H9 (cell line): ENCODE measurements at regions not wholly inside any gene's neighbourhood (a gene's known extent, or its start where the extent isn't known, plus 50 kb on each side); places are given as distances from the start of the nearest gene placed in this dataset.

Experiments used
- DNase-seq: peaks from one replicate; pipeline ENCODE4 v3.0.0-alpha.2; 2017
- H2AFZ ChIP-seq: one replicate; pipeline ENCODE4 v1.6.1; 2013; ENCODE audit warnings: mild to moderate bottlenecking, low read length, control low read depth, moderate library complexity
- H2AK5ac ChIP-seq: 2 replicates; pipeline ENCODE4 v1.6.1; 2013; ENCODE audit warnings: low read length, control low read depth, mixed read lengths; ENCODE audit not compliant: insufficient read length
- H2BK120ac ChIP-seq: one replicate; pipeline ENCODE4 v1.6.1; 2013; ENCODE audit warnings: low read depth, mild to moderate bottlenecking, low read length, control low read depth, inconsistent platforms; ENCODE audit not compliant: poor library complexity, severe bottlenecking
- H2BK12ac ChIP-seq: 2 replicates; pipeline ENCODE4 v1.6.1; 2013; ENCODE audit warnings: low read length, control low read depth, mixed read lengths, low read depth; ENCODE audit not compliant: insufficient read length
- H2BK15ac ChIP-seq: 2 replicates; pipeline ENCODE4 v1.6.1; 2013; ENCODE audit warnings: low read depth, low read length, control low read depth
- H2BK20ac ChIP-seq: one replicate; pipeline ENCODE4 v1.6.1; 2013; ENCODE audit warnings: low read depth, mild to moderate bottlenecking, low read length, control low read depth, inconsistent platforms; ENCODE audit not compliant: poor library complexity, severe bottlenecking
- H2BK5ac ChIP-seq: 2 replicates; pipeline ENCODE4 v1.6.1; 2013; ENCODE audit warnings: low read length, control low read depth, mixed read lengths; ENCODE audit not compliant: insufficient read length
- H3K14ac ChIP-seq: 2 replicates; pipeline ENCODE4 v1.6.1; 2013; ENCODE audit warnings: low read length, control low read depth; ENCODE audit not compliant: insufficient read depth
- H3K18ac ChIP-seq: 2 replicates; pipeline ENCODE4 v1.6.1; 2013; ENCODE audit warnings: low read depth, mild to moderate bottlenecking, mixed read lengths, low read length, control low read depth; ENCODE audit not compliant: insufficient read length
- H3K23ac ChIP-seq: 2 replicates; pipeline ENCODE4 v1.6.1; 2013; ENCODE audit warnings: low read length, control low read depth, mixed read lengths, low read depth; ENCODE audit not compliant: insufficient read length
- H3K23me2 ChIP-seq: 2 replicates; pipeline ENCODE4 v1.6.1; 2013; ENCODE audit warnings: low read depth, mild to moderate bottlenecking, mixed read lengths, low read length, control low read depth; ENCODE audit not compliant: insufficient read length, poor library complexity, severe bottlenecking
- H3K27ac ChIP-seq: 2 replicates; pipeline ENCODE4 v1.5.1; 2013; ENCODE audit warnings: low read length, control low read depth, mixed read lengths, low read depth; ENCODE audit not compliant: insufficient read length
- H3K27me3 ChIP-seq: 2 replicates; pipeline ENCODE4 v1.6.1; 2013; ENCODE audit warnings: low read length, control low read depth, inconsistent platforms; ENCODE audit not compliant: insufficient read depth
- H3K4ac ChIP-seq: 2 replicates; pipeline ENCODE4 v1.6.1; 2013; ENCODE audit warnings: low read depth, mild to moderate bottlenecking, control low read depth, inconsistent platforms, low read length, moderate library complexity
- H3K4me1 ChIP-seq: 2 replicates; pipeline ENCODE4 v1.6.1; 2013; ENCODE audit warnings: low read length, control low read depth, inconsistent platforms; ENCODE audit not compliant: insufficient read depth
- H3K4me2 ChIP-seq: 2 replicates; pipeline ENCODE4 v1.6.1; 2013; ENCODE audit warnings: low read length, control low read depth, mixed read lengths; ENCODE audit not compliant: insufficient read length, insufficient read depth
- H3K56ac ChIP-seq: 2 replicates; pipeline ENCODE4 v1.6.1; 2013; ENCODE audit warnings: low read depth, mild to moderate bottlenecking, mixed read lengths, low read length, control low read depth; ENCODE audit not compliant: insufficient read length
- H3K79me1 ChIP-seq: 2 replicates; pipeline ENCODE4 v1.6.1; 2013; ENCODE audit warnings: low read depth, mild to moderate bottlenecking, moderate library complexity, low read length, control low read depth, inconsistent platforms; ENCODE audit not compliant: insufficient read depth, poor library complexity, severe bottlenecking
- H3K79me2 ChIP-seq: 2 replicates; pipeline ENCODE4 v1.6.1; 2013; ENCODE audit warnings: low read length, control low read depth, inconsistent platforms; ENCODE audit not compliant: insufficient read depth
- H3K9ac ChIP-seq: 2 replicates; pipeline ENCODE4 v1.6.1; 2013; ENCODE audit warnings: low read length, control low read depth, mixed read lengths; ENCODE audit not compliant: insufficient read length; ENCODE audit errors: extremely low read depth
- H3K9me3 ChIP-seq: one replicate; pipeline ENCODE4 v1.6.1; 2013; ENCODE audit warnings: low read depth, low read length, inconsistent platforms; ENCODE audit not compliant: control insufficient read depth
- H3T11ph ChIP-seq: one replicate; pipeline ENCODE4 v1.6.1; 2013; ENCODE audit warnings: mild to moderate bottlenecking, low read length, control low read depth, inconsistent platforms
- H4K20me1 ChIP-seq: one replicate; pipeline ENCODE4 v1.6.1; 2013; ENCODE audit not compliant: control insufficient read depth, insufficient read length, insufficient read depth
- H4K5ac ChIP-seq: 2 replicates; pipeline ENCODE4 v1.6.1; 2013; ENCODE audit warnings: low read depth, mild to moderate bottlenecking, mixed read lengths, low read length, control low read depth; ENCODE audit not compliant: insufficient read length
- H4K8ac ChIP-seq: replicated peaks from 2 replicates; pipeline ENCODE4 v1.6.1; 2013; ENCODE audit warnings: low read length, control low read depth, mixed read lengths, low read depth; ENCODE audit not compliant: insufficient read length
- H4K91ac ChIP-seq: 2 replicates; pipeline ENCODE4 v1.6.1; 2013; ENCODE audit warnings: low read depth, mild to moderate bottlenecking, moderate library complexity, mixed read lengths, low read length, control low read depth; ENCODE audit not compliant: insufficient read length
- H3K27ac Mint-ChIP-seq, 3 experiments: 2 replicates in 2 of 3; 3 replicates in 1 of 3; pipeline ENCODE4 v1.8.0; 2020 to 2021; ENCODE audit warnings: mixed read lengths in 3 of 3, mild to moderate bottlenecking in 1 of 3, moderate library complexity in 1 of 3
- H3K27me3 Mint-ChIP-seq: 2 replicates; pipeline ENCODE4 v1.8.0; 2021; ENCODE audit warnings: low read depth, mild to moderate bottlenecking, moderate library complexity, mixed read lengths
- H3K36me3 Mint-ChIP-seq, 3 experiments: 2 replicates in 2 of 3; 3 replicates in 1 of 3; pipeline ENCODE4 v1.8.0; 2020 to 2021; ENCODE audit warnings: low read depth in 3 of 3, mixed read lengths in 3 of 3; ENCODE audit not compliant: insufficient read depth in 1 of 3
- H3K4me1 Mint-ChIP-seq, 2 experiments: 2 replicates each; pipeline ENCODE4 v1.8.0; 2020; ENCODE audit warnings: mixed read lengths in 2 of 2
- H3K4me3 Mint-ChIP-seq, 2 experiments: 2 replicates in 1 of 2; 3 replicates in 1 of 2; pipeline ENCODE4 v1.8.0; 2020 to 2021; ENCODE audit warnings: mild to moderate bottlenecking in 2 of 2, mixed read lengths in 2 of 2, moderate library complexity in 1 of 2
- H3K9me3 Mint-ChIP-seq, 2 experiments: 2 replicates in 1 of 2; 3 replicates in 1 of 2; pipeline ENCODE4 v1.8.0; 2020; ENCODE audit warnings: mild to moderate bottlenecking in 2 of 2, mixed read lengths in 2 of 2, moderate library complexity in 1 of 2
- TF ChIP-seq, protein P1 (sequence below): fragments of 200-600 bp; sonication (generic); conservative IDR thresholded peaks from 3 replicates; pipeline ENCODE4 v1.8.0; 2021; ENCODE audit warnings: antibody characterized with exemption, mild to moderate bottlenecking

- Histone ChIP-seq H3K4me1 (no peaks in the 10 kb centered on the region), H3K27ac (no peak overlapping the region), H2BK120ac (no peak overlapping the region), H2BK15ac (no peak overlapping the region), H4K91ac (no peak overlapping the region), H3K23me2 (no peaks in the 10 kb centered on the region), H4K8ac (no peak overlapping the region), H2BK20ac (no peak overlapping the region), H4K5ac (no peak overlapping the region), H4K20me1 (no peaks in the 10 kb centered on the region), H3K27me3 (no peaks in the 10 kb centered on the region), H2BK12ac (no peak overlapping the region), H3K23ac (no peak overlapping the region), H3K14ac (no peak overlapping the region), H3K9me3 (no peaks in the 10 kb centered on the region), H2AK5ac (no peak overlapping the region), H3K79me2 (no peaks in the 10 kb centered on the region), H3K56ac (no peak overlapping the region), H3K4me2 (no peak overlapping the region), H3T11ph (no peak overlapping the region), H3K79me1 (no peaks in the 10 kb centered on the region), H3K18ac (no peak overlapping the region), H3K4ac (no peak overlapping the region), H2AFZ (no peak overlapping the region), H2BK5ac (no peak overlapping the region), H3K9ac (no peak overlapping the region)
- Mint-ChIP-seq H3K36me3 (no peaks in the 10 kb centered on the region), H3K4me1 (peaks cover 3 to 4% of the 10 kb centered on the region in 2 experiments; a peak in 2 of 4 replicates), H3K27ac (no peak overlapping the region), H3K9me3 (no peaks in the 10 kb centered on the region), H3K27me3 (peaks cover 4% of the 10 kb centered on the region; the same call in 1 of the 2 replicates), H3K4me3 (no peak overlapping the region)
- TF ChIP-seq, protein P1, sequence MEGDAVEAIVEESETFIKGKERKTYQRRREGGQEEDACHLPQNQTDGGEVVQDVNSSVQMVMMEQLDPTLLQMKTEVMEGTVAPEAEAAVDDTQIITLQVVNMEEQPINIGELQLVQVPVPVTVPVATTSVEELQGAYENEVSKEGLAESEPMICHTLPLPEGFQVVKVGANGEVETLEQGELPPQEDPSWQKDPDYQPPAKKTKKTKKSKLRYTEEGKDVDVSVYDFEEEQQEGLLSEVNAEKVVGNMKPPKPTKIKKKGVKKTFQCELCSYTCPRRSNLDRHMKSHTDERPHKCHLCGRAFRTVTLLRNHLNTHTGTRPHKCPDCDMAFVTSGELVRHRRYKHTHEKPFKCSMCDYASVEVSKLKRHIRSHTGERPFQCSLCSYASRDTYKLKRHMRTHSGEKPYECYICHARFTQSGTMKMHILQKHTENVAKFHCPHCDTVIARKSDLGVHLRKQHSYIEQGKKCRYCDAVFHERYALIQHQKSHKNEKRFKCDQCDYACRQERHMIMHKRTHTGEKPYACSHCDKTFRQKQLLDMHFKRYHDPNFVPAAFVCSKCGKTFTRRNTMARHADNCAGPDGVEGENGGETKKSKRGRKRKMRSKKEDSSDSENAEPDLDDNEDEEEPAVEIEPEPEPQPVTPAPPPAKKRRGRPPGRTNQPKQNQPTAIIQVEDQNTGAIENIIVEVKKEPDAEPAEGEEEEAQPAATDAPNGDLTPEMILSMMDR = no peak
- no peak for DNase-seq
These were observed 427.3 kb upstream of the HS6ST1 start for GRCh38 chr2:128745946-128746345.
